Suppressor macrophage (primary cell): ENCODE measurements at regions not wholly inside any gene's neighbourhood (a gene's known extent, or its start where the extent isn't known, plus 50 kb on each side); places are given as distances from the start of the nearest gene placed in this dataset.

Experiments
- DNase-seq, 4 experiments: peaks; one replicate each; pipeline ENCODE4 v3.0.0-alpha.2; 2020 to 2022

DNA sequence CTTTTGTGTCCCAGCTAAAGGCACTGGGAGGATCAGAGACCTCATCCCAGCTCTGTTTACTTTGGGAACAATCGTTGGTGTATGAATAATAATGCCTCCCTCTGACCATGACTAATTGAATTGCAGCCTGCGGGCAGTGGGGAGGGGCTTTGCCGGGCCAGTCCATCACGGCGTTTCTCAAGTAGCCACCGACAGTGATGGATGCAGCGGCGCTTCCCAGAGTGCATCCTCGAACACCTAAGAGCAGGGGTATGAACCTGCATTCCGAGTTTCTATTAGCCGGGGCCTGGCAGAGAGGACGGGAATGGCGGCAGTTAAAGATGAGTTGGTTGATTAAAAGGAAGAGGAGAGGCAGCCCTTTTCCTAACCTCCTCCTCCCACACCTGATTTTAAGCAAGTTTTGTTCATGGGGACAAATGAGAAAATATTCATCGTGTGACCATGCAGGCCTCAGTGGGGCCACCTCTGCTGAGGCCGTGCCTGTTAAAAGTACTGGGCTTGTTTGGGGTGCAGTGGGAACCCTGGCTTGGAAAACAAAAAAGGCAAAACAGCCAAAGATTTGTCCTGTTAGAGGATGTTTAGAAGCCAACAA lies 154.1 kb downstream of the FOXA2 start:
- no peak for DNase-seq

DNA sequence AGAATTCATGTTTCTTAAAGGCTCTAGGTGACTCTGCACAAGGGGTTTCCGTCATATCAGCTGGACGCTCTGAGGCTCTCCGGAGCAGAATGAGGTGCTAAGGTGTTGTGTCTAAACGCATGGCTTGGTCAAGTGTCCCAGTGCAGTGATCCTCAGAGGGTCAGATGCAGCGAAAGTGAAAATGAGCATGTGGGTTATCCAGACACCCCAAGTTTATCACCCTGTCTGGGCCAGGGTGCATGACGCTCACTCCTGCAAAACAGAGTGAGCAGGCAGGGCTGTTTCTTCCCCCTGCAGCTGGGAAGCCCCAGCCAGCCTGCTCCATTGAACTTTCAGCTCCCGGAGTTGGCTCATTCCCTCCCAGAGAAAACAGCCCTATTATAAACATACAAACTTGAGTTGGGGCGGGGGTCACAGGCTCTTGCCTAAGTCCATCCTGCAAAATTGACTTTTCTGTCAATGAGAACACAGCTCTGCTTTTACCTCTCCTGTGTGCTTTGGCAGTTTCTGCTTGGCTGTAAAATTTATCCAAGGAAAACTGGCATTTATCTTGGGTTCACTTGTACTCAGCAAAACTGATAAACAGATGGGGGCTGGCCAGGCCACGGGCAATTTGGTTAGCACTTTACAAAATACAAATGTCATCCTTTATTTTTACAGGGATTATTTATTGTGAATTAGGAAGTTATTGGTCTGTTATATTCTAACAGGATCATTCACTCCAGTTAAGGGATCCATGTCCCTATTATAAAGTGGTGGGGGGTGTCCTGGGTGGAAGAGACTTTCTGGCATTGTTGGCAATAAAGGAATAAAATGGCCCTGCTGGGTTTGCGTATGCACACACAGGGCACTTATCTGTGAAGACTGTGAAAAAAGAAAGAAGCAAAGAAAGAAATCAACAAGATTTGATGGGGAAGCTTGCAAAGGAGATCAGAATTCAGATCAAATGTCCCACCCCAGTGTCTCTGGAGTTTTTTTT lies 154.9 kb downstream of the FOXA2 start:
- DNase-seq, result no peak

DNA sequence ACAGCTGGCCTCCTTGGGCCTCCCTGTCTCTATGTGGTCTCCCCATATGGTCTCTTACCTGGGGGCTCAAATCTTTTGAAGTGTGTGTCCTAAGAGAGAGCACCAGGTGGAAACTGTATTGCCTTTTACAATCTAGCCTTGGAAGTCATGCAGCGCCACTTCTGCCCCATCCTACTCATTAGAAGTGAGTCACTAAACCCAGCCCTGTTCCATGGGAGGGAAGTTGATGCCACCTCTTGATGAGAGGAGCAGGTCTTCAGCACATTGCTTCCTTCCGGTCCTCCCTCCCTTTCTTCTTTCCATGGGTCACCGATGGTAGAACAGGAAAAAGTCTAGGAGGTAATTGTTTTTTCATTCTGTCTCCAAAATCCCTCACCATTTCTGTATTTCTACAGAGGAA lies 156.3 kb downstream of the FOXA2 start:
- no peak for DNase-seq

DNA sequence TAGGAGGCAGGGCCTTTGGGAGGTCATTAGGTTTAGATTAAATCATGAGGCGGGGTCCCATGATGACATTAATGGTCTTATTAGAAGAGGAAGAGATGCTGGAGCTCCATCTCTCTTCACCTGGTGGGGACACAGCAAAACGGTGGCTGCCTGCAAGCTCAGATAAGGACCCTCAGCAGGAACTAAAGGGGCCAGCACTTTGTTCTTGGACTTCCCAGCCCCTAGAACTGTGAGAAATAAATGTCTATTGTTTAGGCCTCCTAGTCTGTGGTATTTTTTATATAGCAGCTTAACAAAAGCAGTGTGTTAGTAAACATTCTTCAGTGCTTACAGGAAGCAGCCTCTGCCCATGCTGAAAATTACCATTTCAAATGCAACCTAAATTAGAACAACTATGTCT lies 157.6 kb downstream of the FOXA2 start:
- DNase-seq, result no peak

GRCh38 chr20:22425344-22426295 lies 158.8 kb downstream of the FOXA2 start:
- DNase-seq, result no peak

DNA sequence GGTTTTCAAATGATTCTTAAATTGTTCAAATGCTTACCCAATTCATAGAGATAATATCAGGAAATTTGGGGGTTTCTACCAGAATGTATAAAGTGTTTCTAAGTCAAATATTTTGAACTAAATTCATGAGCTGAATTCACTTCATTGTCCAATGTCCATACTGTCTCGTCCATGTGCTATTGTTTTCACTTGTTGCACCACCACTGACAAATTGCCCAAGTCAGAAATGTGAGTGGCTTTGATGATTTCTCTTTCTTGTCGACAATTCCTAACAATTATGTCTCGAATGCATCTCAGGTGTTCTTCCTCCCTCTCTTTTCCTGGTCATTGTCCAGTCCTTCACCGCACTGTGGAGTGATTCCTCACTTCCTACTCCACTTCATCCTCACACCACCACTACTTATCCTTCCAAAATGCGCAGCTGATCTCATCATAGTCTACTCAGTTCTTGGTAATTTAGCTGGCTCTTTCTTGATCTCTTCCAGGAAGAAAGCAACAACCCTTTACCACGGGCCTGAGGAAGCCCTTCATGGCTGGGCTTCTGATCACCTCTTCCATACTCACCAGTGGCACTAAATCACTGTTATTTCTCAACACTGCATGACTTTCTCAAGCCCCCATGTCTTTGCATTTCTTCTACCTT lies 161.1 kb downstream of the FOXA2 start:
- DNase-seq, result no peak

DNA sequence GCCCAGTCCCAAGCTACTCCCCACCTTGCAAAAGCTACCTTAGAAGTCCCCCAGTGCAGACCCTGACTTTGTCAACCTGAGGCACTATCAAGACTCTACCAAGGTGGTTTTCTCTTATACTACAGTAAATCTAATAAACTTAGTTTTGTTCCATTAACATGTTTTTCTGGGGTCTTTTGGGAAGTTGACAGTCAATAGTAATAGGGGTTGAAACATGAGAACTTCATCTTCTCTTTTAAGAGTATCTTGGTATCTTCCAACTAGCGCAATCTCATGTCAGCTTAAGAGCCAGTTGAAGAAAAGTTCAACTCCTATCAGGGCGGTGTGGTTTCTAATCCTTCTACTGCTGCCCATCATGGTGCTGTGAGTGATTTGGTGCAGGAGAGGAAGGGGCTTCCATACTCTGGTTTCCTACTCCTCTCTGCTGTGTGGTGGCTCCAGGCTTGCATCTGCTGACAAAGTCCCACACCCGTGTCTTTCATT lies 164.2 kb downstream of the FOXA2 start:
- no peak for DNase-seq

GRCh38 chr20:22418738-22419137 lies 165.6 kb downstream of the FOXA2 start:
- no peak for DNase-seq

DNA sequence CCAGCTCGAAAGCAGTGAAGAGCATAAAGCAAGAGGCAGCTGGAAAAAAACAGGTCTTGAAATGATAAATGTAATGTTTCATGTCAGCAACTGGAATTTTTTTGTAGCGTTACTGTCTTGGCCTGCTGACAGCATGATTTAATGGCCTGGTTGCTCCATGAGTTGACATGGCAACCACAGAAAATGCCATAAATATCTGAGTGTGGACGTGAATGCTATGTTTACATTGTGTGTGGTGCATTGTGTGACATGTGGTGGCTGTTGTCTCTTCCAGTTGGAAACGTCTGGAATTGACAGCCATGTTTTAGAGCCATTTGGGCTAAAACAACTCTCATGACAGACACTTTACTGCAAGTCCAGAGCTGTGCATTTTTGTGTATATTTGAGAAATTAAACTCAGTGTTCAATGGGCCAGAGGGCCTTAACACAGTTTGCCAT lies 170.0 kb downstream of the FOXA2 start:
- no peak for DNase-seq

- no peak for DNase-seq
Measured at GRCh38 chr20:22412977-22413868, 171.1 kb downstream of the FOXA2 start.

DNA sequence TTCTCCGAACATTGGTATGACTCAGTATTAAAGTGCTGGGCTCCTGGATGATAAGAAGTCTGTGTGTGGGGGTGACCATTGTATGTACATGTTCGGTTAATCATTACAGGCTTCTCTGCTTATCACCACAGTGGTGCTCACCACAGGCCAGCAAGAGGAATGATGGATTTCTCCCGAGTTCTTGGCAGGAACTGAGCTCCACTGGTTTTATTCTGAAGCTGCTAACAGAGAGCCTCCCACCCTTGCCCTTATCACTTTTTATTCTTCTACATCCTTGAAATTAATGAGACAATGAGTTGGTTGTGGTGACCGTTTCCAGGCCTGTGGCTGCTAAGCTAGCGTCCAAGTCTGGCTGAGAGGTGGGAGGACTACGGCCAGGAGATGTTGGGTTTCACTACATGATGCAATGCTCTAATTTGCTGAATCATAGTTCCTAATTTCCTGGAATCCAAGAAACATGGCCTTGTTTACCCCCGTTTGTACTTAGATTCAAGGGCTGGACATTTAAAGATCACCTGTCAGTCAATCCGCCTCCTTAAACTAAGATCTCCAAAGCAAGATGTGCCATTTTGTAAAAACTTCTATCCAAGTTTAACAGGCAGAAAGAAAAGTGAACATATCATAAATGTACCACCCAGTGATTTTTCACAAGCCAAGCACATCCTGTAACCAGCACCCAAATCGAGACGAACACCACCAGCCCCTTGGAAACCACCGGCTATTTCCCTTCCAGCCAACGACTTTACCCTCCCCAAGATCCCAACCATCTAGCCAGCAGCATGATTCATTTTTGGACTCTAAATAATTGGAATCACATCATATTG lies 172.5 kb downstream of the FOXA2 start:
- peak in 3 of 4 experiments; percentile 4 to 15 (median 14) for DNase-seq

- DNase-seq, result no peak
Measured at GRCh38 chr20:22411286-22411626, 173.1 kb downstream of the FOXA2 start.

DNA sequence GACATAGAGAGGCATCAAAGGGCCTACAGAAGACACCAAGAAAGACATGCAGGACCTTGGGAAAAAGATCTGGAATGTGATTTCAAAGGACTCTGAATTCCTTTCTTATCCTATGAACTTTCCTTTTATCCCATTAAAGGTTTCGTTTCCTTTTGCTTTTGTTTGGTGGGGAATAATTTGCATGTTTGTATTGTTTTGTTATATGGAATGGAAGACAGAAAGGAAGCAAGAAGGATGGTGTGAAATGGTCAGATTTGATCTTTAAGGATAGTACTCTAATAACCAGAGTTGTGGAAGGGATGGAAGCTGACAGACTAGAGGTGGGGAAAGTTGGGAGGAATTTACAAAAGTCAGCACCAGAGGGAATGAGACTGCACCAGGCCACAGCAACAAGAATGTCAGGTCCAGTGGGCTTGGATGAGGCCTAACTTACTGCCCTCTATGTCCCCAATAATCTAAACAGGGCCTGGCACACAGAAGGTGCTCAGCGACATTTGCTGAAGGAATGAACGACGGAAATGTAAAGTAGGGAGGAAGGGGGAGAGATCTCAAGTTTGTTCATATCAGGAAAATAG lies 173.7 kb downstream of the FOXA2 start:
- DNase-seq, result no peak

DNA sequence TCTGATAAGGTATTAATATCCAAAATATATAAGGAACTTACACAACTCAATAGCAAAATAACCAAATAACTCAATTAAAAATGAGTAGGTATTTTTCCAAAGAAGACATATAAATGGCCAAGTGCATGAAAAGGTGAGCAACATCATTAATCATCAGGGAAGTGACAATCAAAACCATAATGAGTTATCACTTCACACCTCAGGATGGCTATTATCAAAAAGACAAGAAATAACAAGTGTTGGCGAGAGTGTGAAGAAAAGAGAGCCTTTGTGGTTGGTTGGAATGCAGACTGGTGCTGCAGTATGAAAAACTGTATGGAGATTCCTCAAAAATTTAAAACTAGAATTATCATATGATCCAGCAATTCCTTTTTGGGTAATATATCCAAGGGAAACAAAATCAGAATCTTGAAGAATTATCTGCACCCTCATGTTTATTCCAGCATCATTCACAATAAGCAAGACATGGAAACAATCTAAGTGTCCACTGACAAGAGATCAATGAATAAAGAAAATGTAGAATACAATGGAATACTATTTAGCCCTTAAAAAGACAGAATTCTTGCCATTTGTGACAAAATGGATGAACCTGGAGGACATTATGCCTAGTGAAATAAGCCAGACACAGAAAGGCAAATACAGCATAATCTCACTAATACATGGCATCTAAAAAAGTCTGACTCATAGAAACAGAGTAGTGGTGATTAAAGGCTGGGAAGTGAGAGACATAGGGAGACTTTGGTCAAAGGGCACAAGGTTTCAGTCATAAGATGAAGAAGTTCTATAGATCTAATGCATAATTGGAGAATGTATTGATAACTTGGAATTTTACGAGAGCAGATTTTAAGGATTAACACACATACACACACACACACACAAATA lies 175.6 kb downstream of the FOXA2 start:
- DNase-seq, result no peak

DNA sequence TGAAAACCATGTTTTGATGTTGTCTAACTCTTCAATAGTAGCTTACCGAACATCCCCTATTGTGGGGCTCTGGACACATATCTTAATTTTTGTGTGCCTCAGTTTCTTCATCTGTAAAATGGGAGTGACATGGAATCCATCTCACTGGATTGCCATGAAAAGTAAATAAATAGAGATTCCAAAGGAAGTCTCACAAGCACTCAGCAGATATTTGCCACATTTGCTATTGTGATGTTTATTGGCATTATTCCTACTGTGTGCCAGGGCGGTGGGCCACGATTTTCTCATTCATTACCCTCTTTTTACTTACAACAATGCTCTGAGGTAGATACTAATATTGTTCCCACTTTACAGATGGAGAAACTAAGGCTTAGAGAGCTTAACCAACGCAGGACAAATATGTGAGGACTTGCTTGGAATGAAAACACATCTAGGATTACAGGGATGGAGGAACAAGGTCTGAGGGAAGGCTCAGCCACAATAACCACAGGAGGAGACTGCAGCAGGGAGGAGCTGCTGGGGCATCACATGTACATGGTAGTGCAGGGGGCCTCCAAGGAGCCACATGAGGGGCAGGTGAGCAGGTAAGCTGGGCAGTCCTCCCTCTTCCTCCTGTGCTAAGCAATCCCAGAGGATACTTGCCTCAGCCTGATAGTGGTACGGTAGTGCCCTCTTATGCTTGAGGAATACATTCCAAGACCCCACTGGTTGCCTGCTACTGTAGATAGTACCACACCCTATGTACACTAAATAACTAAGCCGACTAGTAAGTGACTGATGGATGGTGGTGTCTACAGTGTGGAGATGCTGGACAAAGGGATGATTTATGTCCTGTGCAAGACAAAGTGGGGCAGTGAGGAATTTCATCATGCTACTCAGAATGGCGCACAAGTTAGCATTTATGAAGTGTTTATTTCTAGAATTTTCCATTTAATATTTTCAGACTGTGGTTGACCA lies 176.9 kb downstream of the FOXA2 start:
- DNase-seq, result no peak

DNA sequence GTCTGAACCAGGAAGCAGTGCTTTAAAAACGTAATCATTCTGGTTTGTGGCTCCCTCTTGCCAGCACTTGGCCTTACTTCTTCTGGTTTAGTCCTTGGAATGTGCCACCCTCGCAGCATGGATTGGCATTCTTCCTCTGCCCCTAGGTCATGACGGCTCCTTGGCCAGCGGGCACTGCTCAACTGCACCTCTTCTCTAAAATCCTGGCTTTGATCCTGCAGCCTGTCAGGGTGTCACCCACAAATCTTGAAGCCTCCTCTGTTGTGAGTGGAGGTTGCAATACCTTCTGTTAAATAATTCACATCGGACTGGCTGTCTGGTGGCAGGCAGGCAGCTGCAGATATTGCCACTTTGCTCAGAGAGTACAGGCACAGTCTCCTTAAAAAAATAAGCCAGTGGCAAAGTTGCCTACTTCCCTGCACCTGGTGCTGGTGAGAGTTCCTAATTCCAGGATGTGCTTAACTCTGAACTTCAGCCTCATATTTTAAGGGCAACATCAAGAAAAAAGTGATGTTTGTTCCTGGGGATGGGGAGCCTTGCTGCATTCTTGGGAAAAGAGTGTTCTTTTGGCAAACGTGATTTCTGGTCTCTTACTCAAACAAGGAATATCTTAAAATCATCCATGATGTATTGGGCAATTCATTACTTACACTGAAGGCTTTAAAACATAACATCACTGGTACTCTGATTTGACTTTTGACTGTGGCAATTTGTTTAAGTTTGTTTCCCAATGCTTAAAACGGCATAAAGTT lies 179.8 kb downstream of the FOXA2 start:
- DNase-seq, result no peak
